ENCODE measurements at regions not wholly inside any gene's neighbourhood (a gene's known extent, or its start where the extent isn't known, plus 50 kb on each side); places are given as distances from the start of the nearest gene placed in this dataset.

GRCh38 chr9:129423216-129423615, 197.7 kb downstream of the C9orf50 start:
- 75 to 83% methylated on average over 6 of the region's 6 CpGs for WGBS, 2 donors
- Histone ChIP-seq H3K27ac (no peak overlapping the region), H3K4me3 (no peak overlapping the region), H3K4me1 (peaks cover 0 to 9% (median 3%) of the 10 kb centered on the region in 4 donors), H3K36me3 (no peaks in the 10 kb centered on the region), H3K9me3 (no peaks in the 10 kb centered on the region), H3K27me3 (no peaks in the 10 kb centered on the region)
- intact Hi-C loops (cut with DNase I) = no loop called here
- no peak for TF ChIP-seq EP300 (IDR thresholded peaks at IDR 0.05)
- TF ChIP-seq POLR2AphosphoS5 (IDR thresholded peaks at IDR 0.05) = no peak
- no peak for TF ChIP-seq POLR2A (IDR thresholded peaks at IDR 0.05)
- TF ChIP-seq, protein P1, sequence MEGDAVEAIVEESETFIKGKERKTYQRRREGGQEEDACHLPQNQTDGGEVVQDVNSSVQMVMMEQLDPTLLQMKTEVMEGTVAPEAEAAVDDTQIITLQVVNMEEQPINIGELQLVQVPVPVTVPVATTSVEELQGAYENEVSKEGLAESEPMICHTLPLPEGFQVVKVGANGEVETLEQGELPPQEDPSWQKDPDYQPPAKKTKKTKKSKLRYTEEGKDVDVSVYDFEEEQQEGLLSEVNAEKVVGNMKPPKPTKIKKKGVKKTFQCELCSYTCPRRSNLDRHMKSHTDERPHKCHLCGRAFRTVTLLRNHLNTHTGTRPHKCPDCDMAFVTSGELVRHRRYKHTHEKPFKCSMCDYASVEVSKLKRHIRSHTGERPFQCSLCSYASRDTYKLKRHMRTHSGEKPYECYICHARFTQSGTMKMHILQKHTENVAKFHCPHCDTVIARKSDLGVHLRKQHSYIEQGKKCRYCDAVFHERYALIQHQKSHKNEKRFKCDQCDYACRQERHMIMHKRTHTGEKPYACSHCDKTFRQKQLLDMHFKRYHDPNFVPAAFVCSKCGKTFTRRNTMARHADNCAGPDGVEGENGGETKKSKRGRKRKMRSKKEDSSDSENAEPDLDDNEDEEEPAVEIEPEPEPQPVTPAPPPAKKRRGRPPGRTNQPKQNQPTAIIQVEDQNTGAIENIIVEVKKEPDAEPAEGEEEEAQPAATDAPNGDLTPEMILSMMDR (IDR thresholded peaks at IDR 0.05) = no peak
- no peak for DNase-seq

- 41 to 51% methylated on average over 12 of the region's 12 CpGs for WGBS, 2 donors
- intact Hi-C loops (cut with DNase I) = no loop called here
- Histone ChIP-seq H3K4me3 (no peak overlapping the region), H3K36me3 (no peaks in the 10 kb centered on the region), H3K4me1 (peaks cover 0 to 9% (median 3%) of the 10 kb centered on the region in 4 donors), H3K27ac (no peak overlapping the region), H3K9me3 (no peaks in the 10 kb centered on the region), H3K27me3 (no peaks in the 10 kb centered on the region)
- no peak for DNase-seq
- TF ChIP-seq, protein P1 (IDR thresholded peaks at IDR 0.05) = no peak
- TF ChIP-seq POLR2AphosphoS5 (IDR thresholded peaks at IDR 0.05) = no peak
- TF ChIP-seq POLR2A (IDR thresholded peaks at IDR 0.05) = no peak
These were observed 198.1 kb downstream of the C9orf50 start for GRCh38 chr9:129422843-129423192.

GRCh38 chr9:129422032-129422842, 198.7 kb downstream of the C9orf50 start:
- Histone ChIP-seq H3K27ac (no peak overlapping the region), H3K9me3 (no peaks in the 10 kb centered on the region), H3K27me3 (no peaks in the 10 kb centered on the region), H3K4me3 (no peak overlapping the region), H3K4me1 (peaks cover 0 to 9% (median 3%) of the 10 kb centered on the region in 4 donors), H3K36me3 (no peaks in the 10 kb centered on the region)
- intact Hi-C loops (cut with DNase I) = no loop called here
- TF ChIP-seq POLR2A (IDR thresholded peaks at IDR 0.05) = no peak
- TF ChIP-seq, protein P1 (IDR thresholded peaks at IDR 0.05) = no peak
- no peak for TF ChIP-seq POLR2AphosphoS5 (IDR thresholded peaks at IDR 0.05)
- no peak for TF ChIP-seq EP300 (IDR thresholded peaks at IDR 0.05)
- 67 to 75% methylated on average over 11 of the region's 11 CpGs for WGBS, 2 donors
- DNase-seq = no peak

DNA sequence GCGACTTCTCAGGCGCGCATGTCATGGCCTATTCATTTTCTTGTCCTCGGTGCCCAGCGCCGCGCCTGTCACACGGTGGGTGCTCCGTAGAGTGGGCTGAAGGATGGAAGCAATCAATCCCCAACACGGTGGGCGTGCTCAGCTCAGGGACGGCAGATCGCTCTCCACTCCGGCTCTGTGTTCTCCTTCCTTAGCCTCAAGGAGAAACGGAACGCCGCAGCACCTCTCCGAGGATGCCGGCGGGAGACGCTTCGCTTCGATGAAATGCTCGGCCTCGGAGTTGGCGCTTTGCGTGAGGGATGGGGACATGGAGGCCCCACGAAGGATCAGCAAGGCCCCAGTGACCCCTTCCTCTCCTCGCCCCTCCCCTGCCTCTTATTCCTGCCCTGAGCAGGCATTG, 199.5 kb downstream of the C9orf50 start:
- WGBS, 2 donors = 88 to 92% methylated on average over 29 of the region's 29 CpGs
- no peaks in the 10 kb centered on the region for H3K27me3 ChIP-seq
- no peak overlapping the region for H3K27ac ChIP-seq
- no peak for TF ChIP-seq POLR2AphosphoS5 (IDR thresholded peaks at IDR 0.05)
- TF ChIP-seq POLR2A (IDR thresholded peaks at IDR 0.05) = no peak
- TF ChIP-seq EP300 (IDR thresholded peaks at IDR 0.05) = no peak
- TF ChIP-seq, protein P1 (IDR thresholded peaks at IDR 0.05) = no peak
- no peak for DNase-seq
- intact Hi-C loops (cut with DNase I) = no loop called here
- no peaks in the 10 kb centered on the region for H3K9me3 ChIP-seq
- no peaks in the 10 kb centered on the region for H3K36me3 ChIP-seq
- no peak overlapping the region for H3K4me3 ChIP-seq
- peaks cover 0 to 9% (median 4%) of the 10 kb centered on the region in 4 donors for H3K4me1 ChIP-seq
